Astrocyte of the cerebellum (primary cell): ENCODE measurements at regions not wholly inside any gene's neighbourhood (a gene's known extent, or its start where the extent isn't known, plus 50 kb on each side); places are given as distances from the start of the nearest gene placed in this dataset.
A peak's percentile ranks its signal among the peaks of the same experiment; 100 is the strongest.

ENCODE experiments used
- DNase-seq: peaks from one replicate; pipeline ENCODE4 v3.0.0-alpha.2; 2011; ENCODE audit warnings: low read depth
- H3K4me3 ChIP-seq: 2 replicates; pipeline ENCODE4 v1.5.1; 2011; ENCODE audit warnings: mild to moderate bottlenecking, low read depth, low read length, moderate library complexity
- in situ Hi-C: cut with HindIII; loops from 2 replicates; pipeline ENCODE4 v1.10.0; 2017; ENCODE audit warnings: low sequenced_read_pairs
- TF ChIP-seq, protein P1 (sequence below): IDR thresholded peaks from 2 replicates; pipeline ENCODE4 v1.5.1; 2012; ENCODE audit warnings: low read length, low read depth, moderate library complexity, mild to moderate bottlenecking; ENCODE audit errors: missing control alignments

DNA sequence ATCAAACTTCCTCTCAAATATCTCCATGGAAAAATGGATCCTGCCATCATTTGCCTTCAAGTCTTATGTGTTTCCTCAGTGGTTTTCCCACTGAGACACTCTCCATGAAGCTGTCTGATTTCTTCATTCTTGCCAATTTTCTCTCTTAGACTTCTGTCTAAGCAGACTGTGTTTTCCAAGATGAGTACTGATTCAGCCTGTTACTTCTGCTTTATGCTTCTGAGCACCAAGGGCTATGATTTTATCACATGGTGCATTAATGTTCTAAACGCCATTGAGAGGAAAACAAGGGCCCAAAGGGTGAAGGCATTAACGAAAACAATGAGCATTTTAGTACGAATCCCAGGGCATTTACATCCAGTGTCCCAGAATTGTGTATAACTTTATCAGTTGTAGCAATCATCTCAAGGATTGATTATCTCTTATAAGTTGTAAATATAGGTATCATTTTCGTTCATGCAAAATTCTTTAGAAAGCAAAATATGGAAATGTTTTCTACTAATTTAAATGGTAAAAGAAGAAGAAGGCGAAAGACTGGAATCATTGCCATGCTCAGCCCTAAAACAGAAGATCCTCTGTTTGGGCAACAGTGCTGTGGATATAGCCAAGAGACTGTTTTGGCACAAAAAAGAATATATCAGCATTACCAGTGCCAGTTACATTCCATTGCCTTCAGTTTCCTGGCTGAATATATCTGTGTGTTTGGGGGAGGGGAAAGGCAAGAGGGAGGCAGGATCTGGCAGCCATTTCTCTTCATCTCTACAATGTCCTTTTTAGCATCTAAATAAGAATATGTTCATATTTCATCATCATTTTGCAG lies 537.6 kb downstream of the ANXA1 start:
- no peak for DNase-seq
- H3K4me3 ChIP-seq = no peak overlapping the region
- in situ Hi-C loops = no loop called here
- TF ChIP-seq, protein P1, sequence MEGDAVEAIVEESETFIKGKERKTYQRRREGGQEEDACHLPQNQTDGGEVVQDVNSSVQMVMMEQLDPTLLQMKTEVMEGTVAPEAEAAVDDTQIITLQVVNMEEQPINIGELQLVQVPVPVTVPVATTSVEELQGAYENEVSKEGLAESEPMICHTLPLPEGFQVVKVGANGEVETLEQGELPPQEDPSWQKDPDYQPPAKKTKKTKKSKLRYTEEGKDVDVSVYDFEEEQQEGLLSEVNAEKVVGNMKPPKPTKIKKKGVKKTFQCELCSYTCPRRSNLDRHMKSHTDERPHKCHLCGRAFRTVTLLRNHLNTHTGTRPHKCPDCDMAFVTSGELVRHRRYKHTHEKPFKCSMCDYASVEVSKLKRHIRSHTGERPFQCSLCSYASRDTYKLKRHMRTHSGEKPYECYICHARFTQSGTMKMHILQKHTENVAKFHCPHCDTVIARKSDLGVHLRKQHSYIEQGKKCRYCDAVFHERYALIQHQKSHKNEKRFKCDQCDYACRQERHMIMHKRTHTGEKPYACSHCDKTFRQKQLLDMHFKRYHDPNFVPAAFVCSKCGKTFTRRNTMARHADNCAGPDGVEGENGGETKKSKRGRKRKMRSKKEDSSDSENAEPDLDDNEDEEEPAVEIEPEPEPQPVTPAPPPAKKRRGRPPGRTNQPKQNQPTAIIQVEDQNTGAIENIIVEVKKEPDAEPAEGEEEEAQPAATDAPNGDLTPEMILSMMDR = no peak

GRCh38 chr9:73701415-73702057 lies 549.9 kb downstream of the ANXA1 start:
- in situ Hi-C loops = no loop called here
- TF ChIP-seq, protein P1 = no peak
- no peak for DNase-seq
- no peak overlapping the region for H3K4me3 ChIP-seq

GRCh38 chr9:73714294-73714693 lies 562.6 kb downstream of the ANXA1 start:
- H3K4me3 ChIP-seq = no peak overlapping the region
- in situ Hi-C loops = no loop called here
- TF ChIP-seq, protein P1 = no peak
- DNase-seq = peak; percentile 9

DNA sequence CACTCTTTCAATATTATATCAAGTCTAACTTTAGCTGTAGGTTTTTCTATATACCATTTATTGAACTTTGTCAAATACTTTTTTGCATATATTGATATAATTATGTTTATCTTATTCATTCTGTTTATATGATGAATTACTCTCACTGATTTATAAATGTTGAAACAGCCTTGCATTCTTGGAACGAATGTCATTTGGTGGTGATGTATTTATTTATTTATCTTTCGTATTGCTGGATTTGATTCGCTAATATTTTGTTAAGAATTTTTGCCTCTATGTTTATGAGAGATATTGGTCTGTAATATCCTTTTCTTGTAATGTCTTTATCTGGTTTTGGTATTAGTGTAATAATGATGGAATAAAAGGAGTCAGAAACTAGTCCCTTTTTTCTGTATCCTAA lies 563.9 kb downstream of the ANXA1 start:
- in situ Hi-C loops = no loop called here
- TF ChIP-seq, protein P1 = no peak
- no peak for DNase-seq
- H3K4me3 ChIP-seq = no peak overlapping the region

GRCh38 chr9:73719660-73720059 lies 568.0 kb downstream of the ANXA1 start:
- DNase-seq = no peak
- H3K4me3 ChIP-seq = no peak overlapping the region
- in situ Hi-C loops = no loop called here
- TF ChIP-seq, protein P1 = no peak

- no peak overlapping the region for H3K4me3 ChIP-seq
- in situ Hi-C loops = no loop called here
- TF ChIP-seq, protein P1 = no peak
- DNase-seq = no peak
These were observed 568.9 kb downstream of the ANXA1 start for GRCh38 chr9:73720601-73721000.
